Kidney (tissue), 13 donors: ENCODE measurements at regions not wholly inside any gene's neighbourhood (a gene's known extent, or its start where the extent isn't known, plus 50 kb on each side); places are given as distances from the start of the nearest gene placed in this dataset.

Experiments
- DNase-seq, 5 donors: peaks; one replicate each; pipeline ENCODE4 v3.0.0-alpha.2; 2013 to 2020
- FAIRE-seq: peaks from 2 replicates; lab custom pipeline; 2012; peaks lifted over from hg19 to GRCh38; lab: Jason Lieb, UNC
- H3K27ac ChIP-seq, 2 donors: one replicate each; pipeline ENCODE4 v1.7.0; 2013; ENCODE audit warnings: low read depth in 2 of 2, low read length in 2 of 2, inconsistent platforms in 1 of 2
- H3K27me3 ChIP-seq: one replicate; pipeline ENCODE4 v1.7.1; 2013; ENCODE audit warnings: low read length, inconsistent platforms; ENCODE audit not compliant: control insufficient read depth, insufficient read depth
- H3K36me3 ChIP-seq, 3 donors: one replicate each; pipeline versions ENCODE4 v1.7.0 to v1.7.1; 2013; ENCODE audit warnings: low read length in 3 of 3, control low read depth in 1 of 3, inconsistent platforms in 1 of 3; ENCODE audit not compliant: insufficient read depth in 3 of 3, control insufficient read depth in 2 of 3
- H3K4me1 ChIP-seq, 3 donors: one replicate each; pipeline versions ENCODE4 v1.7.0 to v1.7.1; 2013; ENCODE audit warnings: low read length in 3 of 3, inconsistent platforms in 1 of 3, low read depth in 1 of 3; ENCODE audit not compliant: control insufficient read depth in 2 of 3, insufficient read depth in 2 of 3
- H3K4me3 ChIP-seq, 3 donors: one replicate each; pipeline versions ENCODE4 v1.7.0 to v1.8.1; 2013; ENCODE audit warnings: low read length in 3 of 3, control low read depth in 1 of 3, inconsistent platforms in 1 of 3
- H3K9ac ChIP-seq, 3 donors: one replicate each; pipeline versions ENCODE4 v1.7.0 to v1.7.1; 2013; ENCODE audit warnings: low read length in 3 of 3, control low read depth in 1 of 3, inconsistent platforms in 1 of 3
- H3K9me3 ChIP-seq, 3 donors: one replicate each; pipeline versions ENCODE4 v1.7.0 to v1.7.1; 2013; ENCODE audit warnings: low read length in 3 of 3, control low read depth in 1 of 3, inconsistent platforms in 1 of 3; ENCODE audit not compliant: control insufficient read depth in 2 of 3, insufficient read depth in 1 of 3
- intact Hi-C: fragments of 100-400 bp; cut with DNase I; formaldehyde crosslinking; loops from one replicate; pipeline ENCODE4 v1.11.1; 2022
- TF ChIP-seq, protein P1 (sequence below): IDR thresholded peaks from 3 replicates; pipeline ENCODE4 v1.5.1; 2012; ENCODE audit warnings: mild to moderate bottlenecking, moderate library complexity, borderline replicate concordance; ENCODE audit not compliant: insufficient read depth; ENCODE audit errors: extremely low read depth
- donor health status: control.
- donor health status: control.
- donor health status: control.
- donor health status: control.
- donor health status: control.
- donor health status: DM: yes; HTN: yes; CAD: no.
- donor health status: Normal renal cell carcinoma (clear cell type).

DNA sequence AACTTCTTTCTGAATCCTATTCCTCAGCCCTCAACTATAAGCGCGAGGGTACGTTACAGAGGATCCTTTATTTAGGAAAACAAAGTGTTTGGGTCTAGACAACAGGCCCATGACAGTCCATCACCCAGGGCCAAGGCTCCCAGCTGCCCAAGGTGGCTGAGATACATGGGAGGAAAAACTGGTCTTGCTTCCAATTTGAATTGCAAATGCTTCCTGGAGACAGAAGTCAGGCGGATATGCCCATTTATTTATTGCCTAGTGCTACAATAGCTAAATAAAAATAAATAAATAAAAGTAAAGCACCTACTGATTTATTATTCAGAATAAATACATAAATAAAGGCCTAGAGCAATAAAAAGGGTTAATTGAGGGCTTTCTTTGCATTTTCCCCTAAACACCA lies 248.7 kb downstream of the DHX15 start:
- H3K4me1 ChIP-seq, result no peaks in the 10 kb centered on the region
- H3K9me3 ChIP-seq, result no peaks in the 10 kb centered on the region
- DNase-seq (no peak), FAIRE-seq (no peak)
- H3K27me3 ChIP-seq, result no peaks in the 10 kb centered on the region
- no peaks in the 10 kb centered on the region for H3K36me3 ChIP-seq
- no peak overlapping the region for H3K27ac ChIP-seq
- no peak overlapping the region for H3K4me3 ChIP-seq
- intact Hi-C loops, result no loop called here
- TF ChIP-seq, protein P1, sequence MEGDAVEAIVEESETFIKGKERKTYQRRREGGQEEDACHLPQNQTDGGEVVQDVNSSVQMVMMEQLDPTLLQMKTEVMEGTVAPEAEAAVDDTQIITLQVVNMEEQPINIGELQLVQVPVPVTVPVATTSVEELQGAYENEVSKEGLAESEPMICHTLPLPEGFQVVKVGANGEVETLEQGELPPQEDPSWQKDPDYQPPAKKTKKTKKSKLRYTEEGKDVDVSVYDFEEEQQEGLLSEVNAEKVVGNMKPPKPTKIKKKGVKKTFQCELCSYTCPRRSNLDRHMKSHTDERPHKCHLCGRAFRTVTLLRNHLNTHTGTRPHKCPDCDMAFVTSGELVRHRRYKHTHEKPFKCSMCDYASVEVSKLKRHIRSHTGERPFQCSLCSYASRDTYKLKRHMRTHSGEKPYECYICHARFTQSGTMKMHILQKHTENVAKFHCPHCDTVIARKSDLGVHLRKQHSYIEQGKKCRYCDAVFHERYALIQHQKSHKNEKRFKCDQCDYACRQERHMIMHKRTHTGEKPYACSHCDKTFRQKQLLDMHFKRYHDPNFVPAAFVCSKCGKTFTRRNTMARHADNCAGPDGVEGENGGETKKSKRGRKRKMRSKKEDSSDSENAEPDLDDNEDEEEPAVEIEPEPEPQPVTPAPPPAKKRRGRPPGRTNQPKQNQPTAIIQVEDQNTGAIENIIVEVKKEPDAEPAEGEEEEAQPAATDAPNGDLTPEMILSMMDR, result no peak
- H3K9ac ChIP-seq, result no peak overlapping the region

DNA sequence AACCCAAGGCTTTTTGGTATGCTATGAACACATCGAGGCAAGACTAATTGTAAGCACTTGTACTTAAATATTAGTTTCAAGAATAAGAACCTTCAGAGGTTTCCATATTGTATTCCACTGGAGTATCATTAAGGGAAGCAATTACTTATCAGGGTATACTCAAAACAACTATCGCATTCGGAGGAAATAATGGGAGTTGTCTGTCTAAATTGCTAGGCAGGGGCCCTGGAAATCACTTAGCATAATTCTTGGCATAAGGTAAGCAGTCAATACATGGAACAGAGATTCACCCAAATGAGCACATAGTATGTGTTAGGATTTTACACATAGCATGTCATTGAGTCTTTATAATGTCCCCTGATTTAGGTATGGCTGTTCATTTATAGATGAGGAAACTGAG lies 249.4 kb downstream of the DHX15 start:
- intact Hi-C loops, result no loop called here
- H3K4me1 ChIP-seq, result no peaks in the 10 kb centered on the region
- H3K36me3 ChIP-seq, result no peaks in the 10 kb centered on the region
- TF ChIP-seq, protein P1, result no peak
- H3K4me3 ChIP-seq, result no peak overlapping the region
- DNase-seq (no peak), FAIRE-seq (no peak)
- no peaks in the 10 kb centered on the region for H3K27me3 ChIP-seq
- H3K27ac ChIP-seq, result no peak overlapping the region
- no peaks in the 10 kb centered on the region for H3K9me3 ChIP-seq
- no peak overlapping the region for H3K9ac ChIP-seq

DNA sequence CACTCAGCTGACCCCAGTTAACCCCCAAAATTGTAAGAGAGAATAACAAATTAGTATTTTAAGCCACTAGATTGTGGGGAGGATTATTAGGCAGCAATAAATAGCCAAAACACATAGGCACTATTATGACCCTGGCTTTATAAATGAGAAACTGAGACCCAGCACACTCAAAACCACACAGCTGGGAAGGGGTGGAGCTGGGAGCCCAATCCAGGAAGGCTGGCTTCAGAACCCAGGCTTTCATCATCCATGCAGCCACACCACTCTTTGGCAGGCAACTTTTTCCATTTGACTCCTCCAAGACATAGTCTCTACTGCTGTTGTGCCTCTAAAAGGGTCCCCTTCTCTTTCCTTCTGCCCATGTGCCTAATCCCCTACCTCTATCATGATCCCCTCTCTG lies 253.8 kb downstream of the DHX15 start:
- no peaks in the 10 kb centered on the region for H3K9me3 ChIP-seq
- no peak overlapping the region for H3K4me3 ChIP-seq
- H3K36me3 ChIP-seq, result no peaks in the 10 kb centered on the region
- no peak overlapping the region for H3K27ac ChIP-seq
- H3K27me3 ChIP-seq, result no peaks in the 10 kb centered on the region
- H3K9ac ChIP-seq, result no peak overlapping the region
- DNase-seq (no peak), FAIRE-seq (no peak)
- TF ChIP-seq, protein P1, result no peak
- H3K4me1 ChIP-seq, result no peaks in the 10 kb centered on the region
- intact Hi-C loops, result no loop called here

DNA sequence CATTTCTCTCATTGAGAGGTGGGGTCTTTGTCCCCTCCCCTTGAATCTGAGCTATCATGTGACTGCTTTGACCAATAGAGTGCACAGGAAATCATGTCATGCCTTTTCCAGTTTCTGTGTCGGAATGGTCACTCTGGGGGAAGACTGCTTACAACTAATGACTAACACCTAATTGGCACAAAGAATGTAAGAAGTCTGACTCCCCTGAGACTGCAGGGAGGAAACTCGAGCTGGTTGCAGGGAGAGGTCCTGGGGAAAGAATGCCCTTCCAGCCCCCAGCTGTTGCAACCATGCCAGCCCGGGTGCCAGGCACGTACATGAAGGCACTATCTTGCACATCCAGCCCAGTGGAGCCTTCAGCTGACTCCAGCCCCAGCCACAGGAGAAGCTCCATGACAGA lies 254.2 kb downstream of the DHX15 start:
- H3K27me3 ChIP-seq, result no peaks in the 10 kb centered on the region
- no peaks in the 10 kb centered on the region for H3K4me1 ChIP-seq
- DNase-seq (no peak), FAIRE-seq (no peak)
- intact Hi-C loops, result no loop called here
- H3K4me3 ChIP-seq, result no peak overlapping the region
- no peaks in the 10 kb centered on the region for H3K36me3 ChIP-seq
- H3K27ac ChIP-seq, result no peak overlapping the region
- TF ChIP-seq, protein P1, result no peak
- H3K9ac ChIP-seq, result no peak overlapping the region
- H3K9me3 ChIP-seq, result no peaks in the 10 kb centered on the region
